Fibroblast of lung (primary cell): ENCODE measurements at regions not wholly inside any gene's neighbourhood (a gene's known extent, or its start where the extent isn't known, plus 50 kb on each side); places are given as distances from the start of the nearest gene placed in this dataset.

ENCODE experiments used
- DNase-seq, 2 donors: peaks; one replicate each; pipeline versions ENCODE4 v3.0.0 to v3.0.0-alpha.2; 2010; ENCODE audit warnings: low read depth in 2 of 2
- H2AFZ ChIP-seq: 2 replicates; pipeline ENCODE4 v1.5.1; 2012; ENCODE audit warnings: low read length, control low read depth, inconsistent platforms
- H3K27ac ChIP-seq: 2 replicates; pipeline ENCODE4 v1.5.1; 2011; ENCODE audit warnings: low read length, control low read depth; ENCODE audit not compliant: insufficient read depth
- H3K27me3 ChIP-seq: 2 replicates; pipeline ENCODE4 v1.5.1; 2011; ENCODE audit warnings: mild to moderate bottlenecking, low read length; ENCODE audit not compliant: control insufficient read depth, insufficient read depth
- H3K36me3 ChIP-seq: 2 replicates; pipeline ENCODE4 v1.5.1; 2011; ENCODE audit warnings: low read length; ENCODE audit not compliant: control insufficient read depth, insufficient read depth
- H3K4me1 ChIP-seq: 2 replicates; pipeline ENCODE4 v1.5.1; 2011; ENCODE audit warnings: low read length; ENCODE audit not compliant: control insufficient read depth, insufficient read depth; ENCODE audit errors: extremely low read depth
- H3K4me2 ChIP-seq: 2 replicates; pipeline ENCODE4 v1.5.1; 2011; ENCODE audit warnings: low read length, control low read depth; ENCODE audit not compliant: insufficient read depth; ENCODE audit errors: extremely low read depth
- H3K4me3 ChIP-seq, 4 experiments: fragments of 200-600 bp in 1 of 4; sonication (generic) in 1 of 4; replicated peaks in 1 of 4; 2 replicates each; pipeline ENCODE4 v1.5.1; 2011 to 2016; ENCODE audit warnings: low read length in 4 of 4, low read depth in 3 of 4, mild to moderate bottlenecking in 3 of 4, control low read depth in 2 of 4, inconsistent platforms in 1 of 4, mixed read lengths in 1 of 4; ENCODE audit not compliant: insufficient read depth in 1 of 4; ENCODE audit errors: control extremely low read depth in 1 of 4
- H3K79me2 ChIP-seq: 2 replicates; pipeline ENCODE4 v1.5.1; 2012; ENCODE audit warnings: mild to moderate bottlenecking, low read length, inconsistent platforms; ENCODE audit not compliant: control insufficient read depth, insufficient read depth
- H3K9ac ChIP-seq: 2 replicates; pipeline ENCODE4 v1.5.1; 2011; ENCODE audit warnings: mild to moderate bottlenecking, low read length, control low read depth; ENCODE audit not compliant: insufficient read depth
- H3K9me3 ChIP-seq: 2 replicates; pipeline ENCODE4 v1.5.1; 2012; ENCODE audit warnings: low read depth, low read length; ENCODE audit not compliant: control insufficient read depth, insufficient read depth
- H4K20me1 ChIP-seq: 2 replicates; pipeline ENCODE4 v1.5.1; 2011; ENCODE audit warnings: low read length; ENCODE audit not compliant: control insufficient read depth, insufficient read depth; ENCODE audit errors: extremely low read depth
- CTCF ChIP-seq, 2 donors: IDR thresholded peaks in 1 of 2; conservative IDR thresholded peaks in 1 of 2; 1 replicate in 1 of 2; 2 replicates in 1 of 2; pipeline ENCODE4 v1.5.1; 2011 to 2012; ENCODE audit warnings: low read length in 2 of 2, control low read depth in 1 of 2, inconsistent platforms in 1 of 2, low read depth in 1 of 2, mild to moderate bottlenecking in 1 of 2
- EZH2 ChIP-seq: IDR thresholded peaks from 2 replicates; pipeline ENCODE4 v1.5.1; 2012; ENCODE audit warnings: low read length, control low read depth, mild to moderate bottlenecking; ENCODE audit errors: missing control alignments

GRCh38 chr11:129612447-129612961 lies 203.1 kb upstream of the TMEM45B start:
- DNase-seq, result no peak
- no peak overlapping the region for H2AFZ ChIP-seq
- no peaks in the 10 kb centered on the region for H3K36me3 ChIP-seq
- no peaks in the 10 kb centered on the region for H3K9me3 ChIP-seq
- no peaks in the 10 kb centered on the region for H3K79me2 ChIP-seq
- H4K20me1 ChIP-seq, result no peaks in the 10 kb centered on the region
- no peak overlapping the region for H3K27ac ChIP-seq
- TF ChIP-seq CTCF (conservative IDR thresholded peaks at IDR 0.05 in 1 of 2, IDR thresholded peaks at IDR 0.05 in 1 of 2; ENCODE audit: low read depth in 1 of 2, low read length in 2 of 2) (no peak), EZH2 (no peak)
- H3K4me1 ChIP-seq, result no peaks in the 10 kb centered on the region
- no peak overlapping the region for H3K4me2 ChIP-seq
- H3K27me3 ChIP-seq, result peaks cover 5% of the 10 kb centered on the region
- no peak overlapping the region for H3K4me3 ChIP-seq
- no peak overlapping the region for H3K9ac ChIP-seq

GRCh38 chr11:129613071-129613470 lies 202.6 kb upstream of the TMEM45B start:
- Histone ChIP-seq H3K9ac (no peak overlapping the region), H2AFZ (no peak overlapping the region), H3K4me1 (no peaks in the 10 kb centered on the region), H3K36me3 (no peaks in the 10 kb centered on the region), H3K4me3 (no peak overlapping the region), H3K9me3 (no peaks in the 10 kb centered on the region), H4K20me1 (no peaks in the 10 kb centered on the region), H3K79me2 (no peaks in the 10 kb centered on the region), H3K27me3 (peaks cover 10% of the 10 kb centered on the region), H3K27ac (no peak overlapping the region), H3K4me2 (no peak overlapping the region)
- TF ChIP-seq CTCF (conservative IDR thresholded peaks at IDR 0.05 in 1 of 2, IDR thresholded peaks at IDR 0.05 in 1 of 2; ENCODE audit: low read depth in 1 of 2, low read length in 2 of 2) (no peak), EZH2 (no peak)
- DNase-seq, result peak in 1 of 2 donors; percentile 33

- H3K27ac ChIP-seq, result no peak overlapping the region
- H3K9me3 ChIP-seq, result no peaks in the 10 kb centered on the region
- peaks cover 10% of the 10 kb centered on the region for H3K27me3 ChIP-seq
- H4K20me1 ChIP-seq, result no peaks in the 10 kb centered on the region
- no peaks in the 10 kb centered on the region for H3K4me1 ChIP-seq
- no peaks in the 10 kb centered on the region for H3K36me3 ChIP-seq
- H3K4me2 ChIP-seq, result no peak overlapping the region
- no peak overlapping the region for H3K9ac ChIP-seq
- TF ChIP-seq CTCF (conservative IDR thresholded peaks at IDR 0.05 in 1 of 2, IDR thresholded peaks at IDR 0.05 in 1 of 2; ENCODE audit: low read depth in 1 of 2, low read length in 2 of 2), result no peak
- no peak for TF ChIP-seq EZH2
- no peaks in the 10 kb centered on the region for H3K79me2 ChIP-seq
- DNase-seq, result no peak
- no peak overlapping the region for H3K4me3 ChIP-seq
- H2AFZ ChIP-seq, result no peak overlapping the region
Observed at GRCh38 chr11:129614256-129614944, 201.2 kb upstream of the TMEM45B start.
